HG03342 (cell line): ENCODE measurements at regions not wholly inside any gene's neighbourhood (a gene's known extent, or its start where the extent isn't known, plus 50 kb on each side); places are given as distances from the start of the nearest gene placed in this dataset.
A peak's percentile ranks its signal among the peaks of the same experiment; 100 is the strongest.
"Not testable (repeated sequence)": the region's sequence is repeated elsewhere in the genome, so short reads cannot be mapped to it uniquely, and the experiment has no call there.

ENCODE experiments used
- ATAC-seq: cut with Tn5 transposase; IDR thresholded peaks from one replicate; pipeline ENCODE4 v1.9.1; 2021; ENCODE audit warnings: mild to moderate bottlenecking, moderate library complexity; ENCODE audit not compliant: unreplicated experiment

GRCh38 chr10:43843321-43844101, 194.8 kb upstream of the ZNF32 start:
- no peak for ATAC-seq

DNA sequence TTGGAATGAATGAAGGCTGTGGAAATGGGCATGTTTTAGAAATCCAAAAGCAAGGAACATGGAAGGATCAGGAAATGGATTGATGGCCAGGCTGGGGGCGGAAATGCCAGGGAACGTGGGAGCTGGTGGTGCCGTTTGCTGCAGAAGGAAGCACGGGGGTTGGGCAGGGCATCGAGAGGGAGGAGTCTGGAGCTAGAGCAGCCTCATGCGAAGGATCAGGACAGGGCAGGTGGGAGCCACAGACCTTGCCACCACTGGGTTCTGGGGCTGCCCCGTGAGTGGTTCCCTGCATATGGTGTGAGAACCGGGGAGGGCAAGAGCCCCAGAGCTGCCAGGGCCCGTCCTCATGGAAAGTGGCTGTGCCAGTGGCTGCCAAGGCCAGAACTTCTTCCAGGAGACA, 193.8 kb upstream of the ZNF32 start:
- no peak for ATAC-seq

DNA sequence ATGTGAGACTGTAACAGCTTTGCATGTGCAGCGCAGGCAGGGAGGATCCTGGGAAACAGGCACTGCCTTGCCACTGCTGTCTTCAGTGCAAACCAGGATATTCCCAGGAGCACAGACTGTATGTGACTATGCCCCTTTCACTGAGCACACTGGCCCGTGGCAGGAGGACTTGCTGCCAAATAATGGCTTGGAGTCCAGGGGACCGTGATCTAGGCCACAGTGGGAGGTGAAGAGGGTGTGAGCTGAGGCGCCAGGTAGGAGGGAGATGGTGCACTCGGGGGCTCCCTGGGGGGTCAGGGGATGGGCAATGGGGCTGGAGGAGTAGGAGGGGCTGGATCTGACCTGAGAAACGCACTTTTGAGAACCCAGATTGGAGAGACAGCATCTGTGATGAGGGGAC, 193.4 kb upstream of the ZNF32 start:
- ATAC-seq: no peak

GRCh38 chr10:43839973-43840372, 191.3 kb upstream of the ZNF32 start:
- ATAC-seq: no peak

DNA sequence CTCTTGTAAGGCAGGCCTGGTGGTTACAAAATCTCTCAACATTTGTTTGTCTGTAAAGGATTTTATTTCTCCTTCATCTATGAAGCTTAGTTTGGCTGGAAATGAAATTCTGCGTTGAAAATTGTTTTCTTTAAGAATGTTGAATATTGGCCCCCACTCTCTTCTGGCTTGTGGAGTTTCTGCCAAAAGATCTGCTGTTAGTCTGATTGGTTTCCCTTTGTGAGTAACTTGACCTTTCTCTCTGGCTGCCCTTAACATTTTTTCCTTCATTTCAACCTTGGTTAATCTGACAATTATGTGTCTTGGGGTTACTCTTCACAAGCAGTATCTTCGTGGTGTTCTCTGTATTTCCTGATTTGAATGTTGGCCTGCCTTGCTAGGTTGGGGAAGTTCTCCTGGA, 186.1 kb upstream of the ZNF32 start:
- not testable (repeated sequence) for ATAC-seq

DNA sequence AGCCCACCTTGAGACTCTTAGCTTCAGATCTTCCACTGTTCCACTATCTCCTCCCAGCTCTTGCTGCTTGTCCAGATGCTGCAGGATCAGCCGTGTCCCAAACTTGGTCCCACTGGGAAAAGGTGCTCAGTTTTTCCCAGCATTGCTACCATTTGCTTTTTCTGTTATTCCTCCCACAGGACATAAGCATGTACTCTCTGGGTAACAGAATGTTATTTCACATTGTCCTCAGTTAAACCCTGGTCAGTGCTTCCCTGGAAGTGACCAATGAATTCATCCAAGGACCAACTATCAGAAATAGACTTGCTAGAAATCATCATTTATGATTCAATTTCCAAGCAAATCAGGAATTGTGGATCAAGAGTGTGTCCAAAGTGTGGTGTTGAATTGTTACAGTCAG, 179.2 kb upstream of the ZNF32 start:
- no peak for ATAC-seq

GRCh38 chr10:43825984-43826383, 177.3 kb upstream of the ZNF32 start:
- ATAC-seq: no peak

DNA sequence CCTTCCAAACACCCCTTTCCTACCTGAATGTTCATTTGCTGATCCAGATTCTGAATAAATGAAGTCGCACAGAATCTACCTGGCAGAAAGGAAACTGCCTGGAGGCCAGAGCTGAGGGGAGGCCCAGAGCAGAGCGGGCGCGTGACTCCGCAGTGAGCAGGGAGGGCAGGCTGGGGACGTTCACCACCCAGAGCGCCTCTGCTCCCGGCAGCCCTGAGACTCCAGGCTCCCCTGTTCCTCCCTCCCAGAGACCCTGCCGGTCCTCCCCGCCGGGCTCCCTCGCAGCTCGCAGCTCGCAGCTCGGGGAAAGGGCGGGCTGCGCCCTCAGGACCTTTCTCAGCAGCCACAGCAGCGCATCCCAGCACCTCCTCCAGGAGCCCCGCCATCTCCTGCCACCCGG, 176.7 kb upstream of the ZNF32 start:
- ATAC-seq: no peak

- no peak for ATAC-seq
Observed at GRCh38 chr10:43824934-43825333, 176.3 kb upstream of the ZNF32 start.

- ATAC-seq: no peak
Observed at GRCh38 chr10:43822631-43823580, 174.2 kb upstream of the ZNF32 start.

DNA sequence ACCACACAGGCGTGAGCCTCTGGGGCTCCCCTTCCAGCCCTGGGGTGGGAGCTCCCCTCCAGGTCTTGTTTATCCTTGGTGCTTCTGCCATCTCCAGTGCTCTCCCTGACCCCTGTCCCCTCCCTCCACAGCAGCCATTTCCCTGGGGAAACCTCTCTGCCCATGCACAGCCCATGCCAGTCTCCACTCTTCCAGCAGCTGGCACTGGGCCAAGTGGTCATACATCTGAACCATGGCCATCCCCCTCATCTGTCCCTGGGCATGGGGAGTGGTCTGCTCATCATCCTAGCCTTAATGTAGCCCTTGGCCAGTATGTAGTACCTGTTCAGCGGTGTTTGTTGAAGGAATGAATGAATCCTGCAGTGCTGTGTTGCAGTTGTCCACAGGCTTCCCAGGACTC, 172.4 kb upstream of the ZNF32 start:
- no peak for ATAC-seq

GRCh38 chr10:43820663-43821062, 172.0 kb upstream of the ZNF32 start:
- ATAC-seq: no peak

DNA sequence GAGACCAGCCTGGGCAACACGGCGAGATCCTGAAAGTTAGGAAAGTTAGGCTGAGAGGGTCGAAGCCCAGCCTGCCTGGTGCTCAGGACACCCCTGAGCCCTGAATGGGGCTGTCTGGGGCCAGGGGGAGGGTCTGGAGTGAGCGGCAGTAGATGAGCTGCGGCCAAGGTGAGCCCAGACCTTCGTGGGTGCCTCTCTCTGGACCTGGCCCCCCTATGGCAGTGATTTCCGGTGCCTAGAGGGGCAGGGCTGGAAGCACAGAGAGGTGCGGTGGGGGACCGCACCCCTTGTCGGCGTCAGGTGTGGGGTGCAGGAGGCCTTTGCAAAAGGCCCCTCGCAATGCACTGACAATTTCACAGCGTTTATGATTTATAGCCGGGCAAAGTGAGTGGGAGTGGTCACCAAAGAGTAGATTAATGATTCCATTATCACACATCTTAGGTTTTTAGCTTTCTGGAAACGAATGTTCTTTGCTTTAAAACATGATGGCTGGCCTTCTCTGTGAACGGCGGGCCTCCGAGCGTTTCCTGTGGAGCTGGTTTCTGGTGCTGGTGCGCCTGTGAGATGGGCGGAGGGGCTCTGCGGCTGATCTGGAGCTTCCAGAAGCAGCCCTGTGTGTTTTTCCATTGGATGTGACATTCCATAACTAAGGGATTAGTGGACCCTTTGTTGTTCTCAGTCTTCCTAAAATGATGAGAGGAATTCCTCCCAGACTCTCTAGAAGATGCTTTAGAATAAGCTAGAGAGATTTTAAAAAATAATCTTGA, 171.0 kb upstream of the ZNF32 start:
- ATAC-seq: no peak

GRCh38 chr10:43818687-43819086, 170.0 kb upstream of the ZNF32 start:
- ATAC-seq: no peak

DNA sequence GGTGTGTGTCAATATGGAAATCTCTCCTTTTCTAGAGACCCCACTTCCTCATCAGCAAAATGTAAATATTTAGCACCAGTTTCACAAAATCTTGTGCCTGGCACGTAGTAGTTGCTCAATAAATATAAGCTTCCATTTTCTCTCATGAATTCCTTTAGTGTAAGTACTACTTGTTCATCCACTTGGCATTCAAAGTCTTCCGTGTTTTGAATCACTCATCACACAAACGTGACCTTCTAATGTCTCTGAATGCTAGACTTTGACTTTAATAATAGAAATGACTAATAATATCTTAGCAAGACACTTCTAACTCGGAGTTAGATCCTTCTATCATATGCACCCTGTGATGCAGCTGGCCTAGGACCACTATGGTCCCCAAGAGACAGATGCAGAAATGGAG, 168.7 kb upstream of the ZNF32 start:
- ATAC-seq: no peak

DNA sequence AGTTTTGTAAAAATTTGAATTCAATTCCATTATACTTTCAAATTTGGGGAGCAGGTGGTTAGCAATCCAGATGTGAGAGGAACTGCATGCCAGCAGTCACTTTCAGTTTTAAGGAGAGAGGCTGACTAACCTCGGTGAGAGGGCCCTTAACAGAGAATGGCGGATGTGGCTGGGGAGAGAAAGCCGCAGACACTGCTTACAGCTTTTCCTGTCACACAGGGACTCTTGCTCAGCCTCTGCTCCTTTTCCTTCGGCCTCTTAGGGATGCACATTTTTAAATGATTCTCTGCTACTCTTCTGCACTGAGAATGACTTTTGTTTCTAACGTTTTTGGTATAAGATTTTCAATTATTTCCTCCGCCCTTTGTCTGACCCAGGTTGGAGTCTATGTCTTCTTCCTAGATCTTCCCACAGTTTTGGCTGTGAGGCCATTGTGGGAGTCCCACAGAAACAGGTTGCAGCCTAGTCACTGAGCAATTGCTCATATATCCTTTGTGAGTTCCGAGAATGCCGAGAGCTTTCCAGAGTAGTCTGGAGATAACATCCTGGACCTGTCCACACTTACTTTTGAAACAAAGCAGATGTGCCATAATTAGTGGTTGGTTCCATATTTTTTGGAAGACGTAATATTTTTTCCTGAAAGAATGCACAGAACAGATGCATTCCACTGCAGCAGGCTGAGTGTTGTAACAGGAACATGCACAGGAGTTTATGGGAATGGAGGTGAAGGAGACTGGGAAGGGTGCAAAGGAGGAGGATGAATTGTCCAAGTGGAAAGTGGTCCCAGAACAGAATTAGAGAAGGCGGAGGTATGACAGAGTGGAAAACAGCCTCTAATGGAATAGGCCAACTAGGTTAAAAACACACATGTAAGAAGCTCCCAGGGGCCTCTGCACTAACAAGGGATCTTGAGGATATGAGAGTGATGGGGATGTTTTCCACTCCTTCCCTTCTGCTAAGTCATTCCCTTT, 168.0 kb upstream of the ZNF32 start:
- ATAC-seq: peak; percentile 94

DNA sequence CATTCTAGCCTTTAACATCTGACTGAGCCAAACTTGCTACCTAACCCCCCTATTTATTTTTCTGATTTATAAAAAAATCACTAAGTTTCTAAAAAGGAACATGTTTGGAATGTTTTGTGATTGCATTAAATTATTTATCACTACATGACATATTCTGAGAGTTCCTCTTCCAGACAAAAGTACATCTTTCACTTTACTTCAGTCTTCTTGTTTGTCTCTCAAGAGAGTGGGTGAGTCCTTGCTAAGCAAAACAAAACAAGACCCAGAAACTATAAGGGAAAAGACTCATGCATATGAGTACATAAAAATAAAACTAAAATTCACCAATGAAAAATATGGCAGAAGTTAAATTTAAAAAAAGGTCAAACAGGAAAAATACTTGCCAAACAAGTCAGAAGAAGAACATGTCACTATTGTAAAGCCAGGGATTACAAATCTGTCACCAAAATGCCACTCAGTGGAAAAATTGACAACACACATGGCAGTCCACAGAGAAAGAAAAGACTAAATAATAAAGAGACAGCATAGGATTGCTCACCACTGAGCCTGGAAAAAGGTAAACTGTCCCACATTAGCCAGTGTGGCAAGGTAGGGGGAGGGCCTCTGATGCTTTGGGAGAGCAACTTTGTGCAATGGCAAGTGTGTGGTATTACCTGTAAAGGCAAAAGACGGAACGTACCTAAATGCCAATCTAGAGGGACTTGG, 166.7 kb upstream of the ZNF32 start:
- ATAC-seq: no peak

DNA sequence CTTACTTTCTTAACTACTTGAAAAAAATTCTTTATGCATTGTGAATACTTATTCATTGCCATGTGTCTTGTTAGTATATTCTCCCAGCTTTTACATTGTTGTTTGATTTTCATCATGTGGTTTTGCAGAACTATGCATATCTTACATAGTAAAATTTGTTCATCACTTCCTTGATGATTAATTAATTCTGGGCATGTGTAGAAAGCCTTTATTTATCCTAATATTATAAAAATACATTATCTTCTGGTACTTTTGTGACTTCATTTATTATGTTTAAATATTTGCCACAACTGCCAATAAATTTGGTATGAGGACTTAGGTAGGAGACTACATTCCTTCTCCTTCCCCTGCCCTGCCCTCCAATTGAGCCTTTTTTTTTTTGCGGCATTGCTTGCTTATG, 166.0 kb upstream of the ZNF32 start:
- ATAC-seq: no peak

GRCh38 chr10:43811871-43812270, 163.2 kb upstream of the ZNF32 start:
- no peak for ATAC-seq
